ENCODE measurements at regions not wholly inside any gene's neighbourhood (a gene's known extent, or its start where the extent isn't known, plus 50 kb on each side); places are given as distances from the start of the nearest gene placed in this dataset.

DNA sequence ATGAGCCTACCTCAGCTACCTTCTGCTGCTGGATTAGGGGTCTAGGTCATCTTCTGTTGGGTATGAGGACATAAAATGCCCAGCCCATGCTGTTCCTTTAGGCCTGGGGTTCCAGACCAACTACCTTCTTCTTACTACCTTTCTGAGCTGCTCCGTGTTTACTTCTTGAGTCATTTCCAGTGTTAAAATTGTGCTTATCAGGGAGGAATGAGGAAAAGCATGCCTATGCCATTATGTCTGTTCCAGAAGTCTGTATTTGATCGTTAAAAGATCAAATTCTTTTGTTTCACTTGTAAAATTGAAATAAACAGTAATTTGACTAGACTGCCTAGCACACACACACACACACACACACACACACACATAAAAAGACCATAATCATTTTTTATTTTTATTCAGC lies 1912.7 kb upstream of the TENM3 start:
- no peaks in the 10 kb centered on the region for H3K36me3 ChIP-seq
- no peak overlapping the region for H3K27ac ChIP-seq
- no peak for DNase-seq
- no peaks in the 10 kb centered on the region for H3K27me3 ChIP-seq (ENCODE audit: insufficient read depth, low read depth, severe bottlenecking)
- H3K4me3 ChIP-seq (ENCODE audit: low read depth, low read length): no peak overlapping the region
- TF ChIP-seq, protein P1, sequence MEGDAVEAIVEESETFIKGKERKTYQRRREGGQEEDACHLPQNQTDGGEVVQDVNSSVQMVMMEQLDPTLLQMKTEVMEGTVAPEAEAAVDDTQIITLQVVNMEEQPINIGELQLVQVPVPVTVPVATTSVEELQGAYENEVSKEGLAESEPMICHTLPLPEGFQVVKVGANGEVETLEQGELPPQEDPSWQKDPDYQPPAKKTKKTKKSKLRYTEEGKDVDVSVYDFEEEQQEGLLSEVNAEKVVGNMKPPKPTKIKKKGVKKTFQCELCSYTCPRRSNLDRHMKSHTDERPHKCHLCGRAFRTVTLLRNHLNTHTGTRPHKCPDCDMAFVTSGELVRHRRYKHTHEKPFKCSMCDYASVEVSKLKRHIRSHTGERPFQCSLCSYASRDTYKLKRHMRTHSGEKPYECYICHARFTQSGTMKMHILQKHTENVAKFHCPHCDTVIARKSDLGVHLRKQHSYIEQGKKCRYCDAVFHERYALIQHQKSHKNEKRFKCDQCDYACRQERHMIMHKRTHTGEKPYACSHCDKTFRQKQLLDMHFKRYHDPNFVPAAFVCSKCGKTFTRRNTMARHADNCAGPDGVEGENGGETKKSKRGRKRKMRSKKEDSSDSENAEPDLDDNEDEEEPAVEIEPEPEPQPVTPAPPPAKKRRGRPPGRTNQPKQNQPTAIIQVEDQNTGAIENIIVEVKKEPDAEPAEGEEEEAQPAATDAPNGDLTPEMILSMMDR (IDR thresholded peaks at IDR 0.05; ENCODE audit: low read depth, low read length): no peak
- H3K9me3 ChIP-seq (ENCODE audit: severe bottlenecking): no peaks in the 10 kb centered on the region

DNA sequence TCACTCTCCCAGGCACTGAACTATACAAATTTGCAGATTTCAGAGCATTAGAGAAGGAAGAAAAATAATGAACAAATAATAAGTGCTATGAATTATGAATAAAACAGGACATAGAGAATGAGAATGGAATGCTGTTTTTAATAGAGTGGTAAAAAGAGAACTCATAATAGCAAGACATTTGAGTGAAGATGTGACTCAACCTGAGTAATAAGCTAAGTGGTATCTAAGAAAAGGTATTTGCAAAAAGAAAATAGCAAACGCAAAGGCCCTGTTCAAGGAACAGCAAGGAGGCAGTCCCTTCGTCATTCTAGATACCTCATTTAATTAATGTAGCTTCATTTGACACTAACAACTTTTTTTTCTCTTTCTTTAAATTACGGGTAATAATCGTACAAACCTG lies 1910.0 kb upstream of the TENM3 start:
- DNase-seq: no peak
- Histone ChIP-seq H3K9me3 (ENCODE audit: severe bottlenecking) (no peaks in the 10 kb centered on the region), H3K27ac (no peak overlapping the region), H3K27me3 (ENCODE audit: insufficient read depth, low read depth, severe bottlenecking) (no peaks in the 10 kb centered on the region), H3K36me3 (no peaks in the 10 kb centered on the region), H3K4me3 (ENCODE audit: low read depth, low read length) (no peak overlapping the region)
- TF ChIP-seq, protein P1 (IDR thresholded peaks at IDR 0.05; ENCODE audit: low read depth, low read length): no peak

DNA sequence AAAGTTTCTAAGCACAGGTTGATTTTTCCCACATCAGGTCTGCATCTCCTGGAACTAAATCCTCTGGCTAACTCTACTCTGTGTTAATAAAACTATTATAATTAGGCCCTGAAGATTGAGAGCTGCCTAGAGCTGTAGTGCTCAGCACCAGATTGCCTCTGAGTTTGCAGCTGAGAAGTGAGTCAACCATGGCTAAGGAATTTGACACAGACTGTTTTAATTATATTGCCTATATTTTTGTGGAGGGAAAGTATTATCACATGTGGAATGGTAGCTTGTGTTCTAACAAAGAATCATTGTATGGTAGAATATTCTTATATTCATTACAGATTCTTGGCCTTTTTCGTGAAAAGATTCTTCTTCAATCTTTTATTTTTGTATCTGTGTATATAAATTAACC lies 1907.6 kb upstream of the TENM3 start:
- no peak for DNase-seq
- no peaks in the 10 kb centered on the region for H3K9me3 ChIP-seq (ENCODE audit: severe bottlenecking)
- H3K27ac ChIP-seq: no peak overlapping the region
- no peaks in the 10 kb centered on the region for H3K27me3 ChIP-seq (ENCODE audit: insufficient read depth, low read depth, severe bottlenecking)
- H3K36me3 ChIP-seq: no peaks in the 10 kb centered on the region
- H3K4me3 ChIP-seq (ENCODE audit: low read depth, low read length): no peak overlapping the region
- TF ChIP-seq, protein P1 (IDR thresholded peaks at IDR 0.05; ENCODE audit: low read depth, low read length): no peak

DNA sequence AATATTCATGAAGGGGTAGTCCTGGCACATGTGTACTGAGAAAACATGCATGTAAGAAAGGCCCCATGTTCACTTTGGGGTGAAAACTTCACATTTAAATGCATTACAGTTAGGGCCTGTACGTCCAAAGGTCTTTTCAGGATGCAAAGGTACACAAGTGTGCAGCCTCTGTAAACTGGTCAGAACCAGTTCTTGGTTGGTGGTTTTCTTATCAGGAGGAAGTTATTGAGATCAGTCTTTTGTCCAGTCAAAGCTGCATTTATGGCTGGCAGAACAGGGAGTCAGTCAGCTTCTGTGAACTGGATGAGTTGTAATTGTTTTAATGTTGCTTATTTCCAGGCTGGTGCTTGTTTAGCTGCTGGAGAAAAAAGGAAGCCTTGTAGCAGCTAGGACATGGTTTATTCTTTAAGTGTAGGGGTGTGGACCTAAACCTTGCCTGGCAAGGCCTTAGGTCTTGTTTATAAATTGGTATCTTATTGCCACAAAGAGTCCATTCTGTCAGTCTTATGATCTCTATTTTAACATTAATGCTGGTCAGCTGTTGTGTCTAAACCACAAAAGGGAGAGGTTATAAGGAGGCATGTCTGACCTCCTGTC lies 1906.6 kb upstream of the TENM3 start:
- no peak for DNase-seq
- Histone ChIP-seq H3K9me3 (ENCODE audit: severe bottlenecking) (no peaks in the 10 kb centered on the region), H3K4me3 (ENCODE audit: low read depth, low read length) (no peak overlapping the region), H3K27me3 (ENCODE audit: insufficient read depth, low read depth, severe bottlenecking) (no peaks in the 10 kb centered on the region), H3K36me3 (no peaks in the 10 kb centered on the region), H3K27ac (no peak overlapping the region)
- TF ChIP-seq, protein P1 (IDR thresholded peaks at IDR 0.05; ENCODE audit: low read depth, low read length): no peak

DNA sequence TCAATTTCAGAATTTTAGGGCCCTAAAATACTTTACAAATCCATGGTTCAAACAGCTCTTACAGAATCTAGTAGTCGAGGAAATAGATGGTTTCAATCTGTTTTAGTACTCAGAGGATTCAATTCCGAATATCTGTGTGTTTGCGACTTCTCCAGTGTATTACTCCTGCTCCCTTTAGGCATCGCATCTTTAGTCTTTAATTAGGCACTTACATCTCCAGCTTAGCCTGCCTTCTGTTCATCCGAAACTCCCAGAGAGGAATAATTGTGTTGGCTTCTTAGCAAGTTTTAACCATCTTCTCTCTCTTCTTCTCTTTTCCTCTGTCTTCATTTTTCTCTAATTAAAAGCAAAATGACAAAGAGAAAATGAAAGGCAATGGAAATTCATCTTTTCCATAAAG lies 1901.3 kb upstream of the TENM3 start:
- no peaks in the 10 kb centered on the region for H3K27me3 ChIP-seq (ENCODE audit: insufficient read depth, low read depth, severe bottlenecking)
- H3K9me3 ChIP-seq (ENCODE audit: severe bottlenecking): no peaks in the 10 kb centered on the region
- no peak overlapping the region for H3K27ac ChIP-seq
- no peaks in the 10 kb centered on the region for H3K36me3 ChIP-seq
- DNase-seq: no peak
- no peak overlapping the region for H3K4me3 ChIP-seq (ENCODE audit: low read depth, low read length)
- TF ChIP-seq, protein P1 (IDR thresholded peaks at IDR 0.05; ENCODE audit: low read depth, low read length): no peak

DNA sequence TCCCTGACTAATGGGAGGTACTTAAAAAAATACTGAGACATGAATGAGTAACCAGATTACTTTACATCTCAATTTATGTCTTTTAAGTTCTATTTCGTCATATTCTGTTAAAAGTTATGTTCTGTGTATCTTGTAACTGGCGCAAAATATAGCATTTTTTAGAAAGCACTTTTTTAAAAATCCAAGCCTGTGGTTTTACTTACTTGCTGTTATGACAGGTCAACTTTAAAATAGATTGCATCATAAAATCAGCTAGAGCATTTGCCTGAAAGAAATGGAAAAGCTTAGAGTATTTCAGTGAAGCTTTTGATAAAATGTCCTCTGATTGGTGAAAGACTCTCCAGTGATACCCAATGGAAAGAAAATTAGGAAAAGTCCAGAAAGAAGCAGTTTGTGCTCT lies 1892.3 kb upstream of the TENM3 start:
- H3K36me3 ChIP-seq: no peaks in the 10 kb centered on the region
- no peaks in the 10 kb centered on the region for H3K9me3 ChIP-seq (ENCODE audit: severe bottlenecking)
- H3K27me3 ChIP-seq (ENCODE audit: insufficient read depth, low read depth, severe bottlenecking): no peaks in the 10 kb centered on the region
- no peak for DNase-seq
- H3K27ac ChIP-seq: no peak overlapping the region
- TF ChIP-seq, protein P1 (IDR thresholded peaks at IDR 0.05; ENCODE audit: low read depth, low read length): no peak
- no peak overlapping the region for H3K4me3 ChIP-seq (ENCODE audit: low read depth, low read length)
